Tibial nerve (tissue), 3 donors: ENCODE measurements at regions not wholly inside any gene's neighbourhood (a gene's known extent, or its start where the extent isn't known, plus 50 kb on each side); places are given as distances from the start of the nearest gene placed in this dataset.

Experiments
- CTCF ChIP-seq, 5 experiments: fragments of 200-600 bp in 3 of 5; fragments of 450-650 bp in 2 of 5; sonication (generic) in 3 of 5; IDR thresholded peaks; one replicate each; pipeline ENCODE4 v1.5.1; 2016 to 2019; ENCODE audit warnings: antibody characterized with exemption in 5 of 5, mild to moderate bottlenecking in 3 of 5, moderate library complexity in 2 of 5
- POLR2A ChIP-seq, 2 donors: fragments of 450-650 bp; IDR thresholded peaks; one replicate each; pipeline ENCODE4 v1.6.1; 2017; ENCODE audit warnings: antibody characterized with exemption in 2 of 2, mild to moderate bottlenecking in 2 of 2, moderate library complexity in 2 of 2

- TF ChIP-seq POLR2A (IDR thresholded peaks at IDR 0.05) (no peak), CTCF (IDR thresholded peaks at IDR 0.05) (no peak)
These were observed 256.6 kb downstream of the PTEN start for GRCh38 chr10:88120075-88120474.
